Hepatocyte (in vitro differentiated cells): ENCODE measurements at regions not wholly inside any gene's neighbourhood (a gene's known extent, or its start where the extent isn't known, plus 50 kb on each side); places are given as distances from the start of the nearest gene placed in this dataset.
A peak's percentile ranks its signal among the peaks of the same experiment; 100 is the strongest.

Experiments
- DNase-seq: peaks from one replicate; pipeline ENCODE4 v3.0.0-alpha.2; 2016; ENCODE audit warnings: low spot score
- H2AFZ ChIP-seq: fragments of 200-600 bp; sonication (generic); 2 replicates; pipeline ENCODE4 v1.6.0; 2016; ENCODE audit warnings: antibody characterized with exemption, mild to moderate bottlenecking
- H3K27ac ChIP-seq: fragments of 200-600 bp; sonication (generic); 2 replicates; pipeline ENCODE4 v1.5.1; 2016; ENCODE audit warnings: mild to moderate bottlenecking
- H3K27me3 ChIP-seq: fragments of 200-600 bp; sonication (generic); 2 replicates; pipeline ENCODE4 v1.6.1; 2016
- H3K36me3 ChIP-seq: fragments of 200-600 bp; sonication (generic); replicated peaks from 2 replicates; pipeline ENCODE4 v1.5.1; 2016; ENCODE audit warnings: low read depth; ENCODE audit not compliant: insufficient read depth
- H3K4me1 ChIP-seq: fragments of 200-600 bp; sonication (generic); 2 replicates; pipeline ENCODE4 v1.5.1; 2016; ENCODE audit warnings: mild to moderate bottlenecking, moderate library complexity; ENCODE audit not compliant: insufficient read depth
- H3K4me2 ChIP-seq: fragments of 200-600 bp; sonication (generic); 2 replicates; pipeline ENCODE4 v1.6.0; 2016
- H3K4me3 ChIP-seq: fragments of 200-600 bp; sonication (generic); 2 replicates; pipeline ENCODE4 v1.5.1; 2016; ENCODE audit warnings: mild to moderate bottlenecking
- H3K79me2 ChIP-seq: fragments of 200-600 bp; sonication (generic); 2 replicates; pipeline ENCODE4 v1.6.0; 2017; ENCODE audit warnings: mild to moderate bottlenecking
- H3K9me2 ChIP-seq: fragments of 200-600 bp; sonication (generic); replicated peaks from 2 replicates; pipeline ENCODE4 v1.6.0; 2017; ENCODE audit warnings: mild to moderate bottlenecking; ENCODE audit not compliant: insufficient read depth
- H3K9me3 ChIP-seq: fragments of 200-600 bp; sonication (generic); 2 replicates; pipeline ENCODE4 v1.5.1; 2016; ENCODE audit warnings: low read depth, mild to moderate bottlenecking
- H4K20me1 ChIP-seq: fragments of 200-600 bp; sonication (generic); 2 replicates; pipeline ENCODE4 v1.6.0; 2016; ENCODE audit warnings: mild to moderate bottlenecking; ENCODE audit not compliant: insufficient read depth, poor library complexity, severe bottlenecking
- EZH2 ChIP-seq: fragments of 200-600 bp; sonication (generic); IDR thresholded peaks from 2 replicates; pipeline ENCODE4 v1.6.1; 2016; ENCODE audit warnings: antibody characterized with exemption, mild to moderate bottlenecking, borderline replicate concordance
- EZH2phosphoT487 ChIP-seq: fragments of 200-600 bp; sonication (generic); IDR thresholded peaks from one replicate; pipeline ENCODE4 v1.6.1; 2018; ENCODE audit warnings: antibody characterized with exemption, mild to moderate bottlenecking, low read depth, moderate library complexity; ENCODE audit not compliant: unreplicated experiment, severe bottlenecking
- WGBS: methylation state at CpG from one replicate; pipeline ENCODE4 v1.1.6; 2016; ENCODE audit warnings: low lambda C conversion rate; ENCODE audit errors: missing lambda C conversion rate; 5-methylcytosine and 5-hydroxymethylcytosine counted together
- TF ChIP-seq, protein P1 (sequence below): fragments of 200-600 bp; sonication (generic); IDR thresholded peaks from 2 replicates; pipeline ENCODE4 v1.5.1; 2016; ENCODE audit warnings: antibody characterized with exemption, mild to moderate bottlenecking; ENCODE audit not compliant: poor library complexity

GRCh38 chr4:20019310-20020015 is 232.2 kb upstream of the SLIT2 start:
- no peaks in the 10 kb centered on the region for H3K79me2 ChIP-seq
- no peaks in the 10 kb centered on the region for H3K36me3 ChIP-seq
- H3K4me1 ChIP-seq = no peaks in the 10 kb centered on the region
- no peaks in the 10 kb centered on the region for H3K9me2 ChIP-seq
- no peak overlapping the region for H3K4me3 ChIP-seq
- H3K9me3 ChIP-seq = no peaks in the 10 kb centered on the region
- DNase-seq = no peak
- no peak overlapping the region for H3K27ac ChIP-seq
- no peaks in the 10 kb centered on the region for H4K20me1 ChIP-seq
- no peaks in the 10 kb centered on the region for H3K27me3 ChIP-seq
- 80% methylated on average over 4 of the region's 4 CpGs for WGBS
- H3K4me2 ChIP-seq = no peak overlapping the region
- TF ChIP-seq EZH2 = no peak
- TF ChIP-seq, protein P1, sequence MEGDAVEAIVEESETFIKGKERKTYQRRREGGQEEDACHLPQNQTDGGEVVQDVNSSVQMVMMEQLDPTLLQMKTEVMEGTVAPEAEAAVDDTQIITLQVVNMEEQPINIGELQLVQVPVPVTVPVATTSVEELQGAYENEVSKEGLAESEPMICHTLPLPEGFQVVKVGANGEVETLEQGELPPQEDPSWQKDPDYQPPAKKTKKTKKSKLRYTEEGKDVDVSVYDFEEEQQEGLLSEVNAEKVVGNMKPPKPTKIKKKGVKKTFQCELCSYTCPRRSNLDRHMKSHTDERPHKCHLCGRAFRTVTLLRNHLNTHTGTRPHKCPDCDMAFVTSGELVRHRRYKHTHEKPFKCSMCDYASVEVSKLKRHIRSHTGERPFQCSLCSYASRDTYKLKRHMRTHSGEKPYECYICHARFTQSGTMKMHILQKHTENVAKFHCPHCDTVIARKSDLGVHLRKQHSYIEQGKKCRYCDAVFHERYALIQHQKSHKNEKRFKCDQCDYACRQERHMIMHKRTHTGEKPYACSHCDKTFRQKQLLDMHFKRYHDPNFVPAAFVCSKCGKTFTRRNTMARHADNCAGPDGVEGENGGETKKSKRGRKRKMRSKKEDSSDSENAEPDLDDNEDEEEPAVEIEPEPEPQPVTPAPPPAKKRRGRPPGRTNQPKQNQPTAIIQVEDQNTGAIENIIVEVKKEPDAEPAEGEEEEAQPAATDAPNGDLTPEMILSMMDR = no peak
- TF ChIP-seq EZH2phosphoT487 = no peak
- H2AFZ ChIP-seq = no peak overlapping the region

- DNase-seq = no peak
- 73% methylated on average over 3 of the region's 3 CpGs for WGBS
- no peak for TF ChIP-seq EZH2phosphoT487
- no peak for TF ChIP-seq EZH2
- TF ChIP-seq, protein P1 = no peak
- Histone ChIP-seq H2AFZ (no peak overlapping the region), H3K79me2 (no peaks in the 10 kb centered on the region), H3K9me2 (peaks cover 4% of the 10 kb centered on the region), H3K4me3 (no peak overlapping the region), H3K4me1 (no peaks in the 10 kb centered on the region), H4K20me1 (no peaks in the 10 kb centered on the region), H3K27me3 (no peaks in the 10 kb centered on the region), H3K4me2 (no peak overlapping the region), H3K36me3 (no peaks in the 10 kb centered on the region), H3K27ac (peak overlapping the region; percentile 19), H3K9me3 (no peaks in the 10 kb centered on the region)
Measured at GRCh38 chr4:20017777-20018115, 234.0 kb upstream of the SLIT2 start.

GRCh38 chr4:20017070-20017776 is 234.5 kb upstream of the SLIT2 start:
- Histone ChIP-seq H3K9me3 (no peaks in the 10 kb centered on the region), H3K36me3 (no peaks in the 10 kb centered on the region), H3K4me1 (no peaks in the 10 kb centered on the region), H4K20me1 (no peaks in the 10 kb centered on the region), H3K4me2 (no peak overlapping the region), H3K27me3 (no peaks in the 10 kb centered on the region), H3K27ac (peak overlapping the region; percentile 19), H3K4me3 (no peak overlapping the region), H2AFZ (no peak overlapping the region), H3K79me2 (no peaks in the 10 kb centered on the region), H3K9me2 (peaks cover 4% of the 10 kb centered on the region)
- no peak for TF ChIP-seq EZH2phosphoT487
- TF ChIP-seq EZH2 = no peak
- TF ChIP-seq, protein P1 = no peak
- 73% methylated on average over 1 of the region's 1 CpG for whole genome bisulfite sequencing
- DNase-seq = no peak
